HG03378 (cell line): ENCODE measurements at regions not wholly inside any gene's neighbourhood (a gene's known extent, or its start where the extent isn't known, plus 50 kb on each side); places are given as distances from the start of the nearest gene placed in this dataset.

Source experiments
- ATAC-seq: cut with Tn5 transposase; IDR thresholded peaks from one replicate; pipeline ENCODE4 v1.9.1; 2021; ENCODE audit warnings: mild to moderate bottlenecking, moderate library complexity; ENCODE audit not compliant: unreplicated experiment

DNA sequence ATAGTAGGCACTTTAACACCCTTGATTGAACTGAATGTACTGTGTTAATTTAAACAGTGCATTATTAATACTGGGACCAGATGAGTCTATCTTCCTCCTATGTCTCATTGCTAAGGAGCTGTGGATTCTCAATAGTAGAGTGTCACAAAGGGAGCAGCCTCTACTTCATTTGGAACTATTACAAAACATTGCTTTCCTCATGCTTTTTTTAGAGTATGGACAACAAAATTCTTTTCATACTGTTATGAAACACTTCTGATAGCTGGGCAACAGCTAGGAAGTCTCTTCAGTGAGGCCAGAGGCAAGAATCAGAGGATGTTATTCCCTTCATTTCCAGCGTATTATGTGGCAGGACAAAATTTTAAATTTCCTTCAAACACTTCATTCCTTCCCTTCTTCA is 160.8 kb downstream of the FBXO8 start:
- ATAC-seq = no peak

GRCh38 chr4:174120446-174121295 is 162.8 kb downstream of the FBXO8 start:
- ATAC-seq = peak; percentile 70

DNA sequence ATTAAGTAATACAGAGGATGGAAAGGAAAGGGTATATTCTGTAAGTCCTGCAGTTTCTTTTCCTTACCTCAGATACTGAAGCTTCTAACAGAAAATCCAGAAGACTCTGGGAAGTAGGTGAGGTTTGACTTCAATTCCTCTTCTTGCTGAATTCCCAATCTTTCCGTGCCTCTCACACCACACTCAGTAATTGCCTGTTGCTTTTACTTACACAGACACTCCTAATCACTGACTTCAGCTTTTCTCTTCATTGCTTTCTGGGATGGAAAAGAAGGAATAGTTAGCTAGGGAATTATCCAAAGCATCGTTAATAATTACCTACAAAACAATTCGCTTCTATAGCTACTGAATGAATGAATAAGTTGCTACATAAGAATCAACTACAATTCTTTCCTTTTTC is 163.6 kb downstream of the FBXO8 start:
- ATAC-seq = no peak

GRCh38 chr4:174119051-174119450 is 164.4 kb downstream of the FBXO8 start:
- ATAC-seq = no peak

- no peak for ATAC-seq
Observed at GRCh38 chr4:174118171-174118570, 165.3 kb downstream of the FBXO8 start.

- ATAC-seq = no peak
Observed at GRCh38 chr4:174117445-174117844, 166.0 kb downstream of the FBXO8 start.

GRCh38 chr4:174116021-174116420 is 167.4 kb downstream of the FBXO8 start:
- no peak for ATAC-seq

DNA sequence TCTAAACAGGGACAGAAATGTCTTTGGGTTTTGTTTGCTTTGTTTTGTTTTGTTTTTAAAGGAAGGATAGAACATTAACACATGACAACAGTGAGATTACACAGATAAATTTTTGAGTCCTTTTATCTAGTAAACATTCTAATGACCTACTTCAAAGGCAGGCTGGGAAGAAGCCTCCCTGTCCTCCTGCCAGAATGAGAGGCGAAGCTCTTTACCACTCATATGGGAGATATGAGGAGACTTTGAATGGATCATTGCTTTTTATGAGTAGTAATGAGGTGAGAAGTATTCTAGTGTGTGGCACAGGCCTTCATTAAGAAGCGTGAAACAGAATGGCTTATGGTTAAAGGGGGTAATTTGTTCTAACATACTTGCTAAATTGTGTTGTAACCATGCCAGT is 172.0 kb downstream of the FBXO8 start:
- ATAC-seq = no peak

DNA sequence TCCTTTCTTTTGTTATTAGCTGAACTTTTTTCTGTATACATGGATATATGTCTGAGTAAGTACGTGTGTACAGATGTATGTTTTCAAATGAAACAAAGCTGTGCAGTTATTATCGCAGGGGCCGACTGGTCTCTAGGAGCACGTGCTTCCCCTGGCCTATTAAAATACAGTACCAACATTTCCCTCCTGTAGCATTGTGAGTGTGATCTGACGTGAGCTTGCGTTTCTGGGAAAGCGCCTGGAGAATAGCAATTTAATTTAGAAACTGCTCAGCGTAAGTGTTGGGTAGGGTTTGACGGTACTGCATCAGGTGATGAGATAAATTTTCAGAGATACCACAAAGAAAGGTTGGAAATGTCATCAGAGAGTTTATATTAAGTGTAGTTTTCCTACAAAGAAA is 173.3 kb downstream of the FBXO8 start:
- ATAC-seq = no peak

GRCh38 chr4:174107746-174108354 is 175.6 kb downstream of the FBXO8 start:
- no peak for ATAC-seq

GRCh38 chr4:174105202-174105601 is 178.3 kb downstream of the FBXO8 start:
- no peak for ATAC-seq

GRCh38 chr4:174100910-174101309 is 182.6 kb downstream of the FBXO8 start:
- no peak for ATAC-seq

DNA sequence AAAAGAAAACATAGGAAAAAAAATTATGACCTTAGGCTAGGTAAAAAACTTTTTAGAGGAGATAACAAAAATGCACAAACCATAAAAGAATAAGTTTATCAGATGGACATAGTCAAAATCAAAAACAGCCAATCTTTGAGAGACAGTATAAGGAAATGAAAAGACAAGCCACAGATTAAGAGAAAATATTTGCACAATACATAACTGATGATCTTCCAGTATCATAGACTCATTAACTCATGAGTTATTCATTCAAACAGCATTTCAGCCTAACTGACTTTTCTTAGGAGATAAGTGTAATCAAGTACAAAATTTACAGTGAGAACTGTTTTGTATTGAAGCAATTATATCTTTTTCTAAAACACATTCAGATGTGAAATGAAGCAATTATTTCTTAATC is 183.8 kb downstream of the FBXO8 start:
- no peak for ATAC-seq

GRCh38 chr4:174096999-174097398 is 186.5 kb downstream of the FBXO8 start:
- no peak for ATAC-seq

GRCh38 chr4:174096456-174096855 is 187.0 kb downstream of the FBXO8 start:
- ATAC-seq = no peak

DNA sequence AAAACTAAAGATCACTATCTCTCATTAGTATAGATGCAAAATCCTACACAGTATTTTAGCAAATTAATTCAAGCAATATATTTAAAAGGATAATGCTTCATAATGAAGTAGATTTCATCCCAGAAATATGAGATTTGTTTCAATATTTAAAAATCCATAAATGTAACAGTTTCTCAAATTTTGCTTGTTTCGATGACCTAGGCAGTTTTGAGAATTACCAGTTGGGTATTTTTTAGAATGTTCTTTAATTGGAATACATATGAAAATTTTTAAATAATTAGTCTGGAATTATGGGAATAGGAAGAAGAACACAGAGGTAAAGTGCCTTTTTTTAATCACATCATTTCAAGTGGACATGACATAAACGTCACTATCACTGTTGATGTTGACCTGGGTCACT is 192.3 kb downstream of the FBXO8 start:
- ATAC-seq = no peak

DNA sequence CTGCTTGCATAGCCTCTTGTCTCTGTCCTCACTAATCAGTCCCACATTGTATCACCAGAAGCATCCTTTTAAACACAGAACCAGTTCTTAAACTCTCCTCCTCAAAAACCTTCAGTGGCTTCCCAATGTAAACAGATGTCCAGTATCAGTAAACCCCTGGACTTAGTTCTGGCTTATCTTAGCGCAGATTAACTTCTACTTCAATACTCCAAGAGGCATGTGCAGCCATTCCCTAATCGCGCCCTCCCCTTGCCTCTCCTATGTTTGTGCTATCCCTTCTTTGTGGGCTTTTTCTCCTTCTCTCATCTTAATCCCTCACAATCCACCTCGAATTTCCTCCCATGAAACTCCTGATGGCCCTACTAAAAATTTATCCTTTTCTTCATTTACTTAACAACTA is 193.8 kb downstream of the FBXO8 start:
- ATAC-seq = no peak

DNA sequence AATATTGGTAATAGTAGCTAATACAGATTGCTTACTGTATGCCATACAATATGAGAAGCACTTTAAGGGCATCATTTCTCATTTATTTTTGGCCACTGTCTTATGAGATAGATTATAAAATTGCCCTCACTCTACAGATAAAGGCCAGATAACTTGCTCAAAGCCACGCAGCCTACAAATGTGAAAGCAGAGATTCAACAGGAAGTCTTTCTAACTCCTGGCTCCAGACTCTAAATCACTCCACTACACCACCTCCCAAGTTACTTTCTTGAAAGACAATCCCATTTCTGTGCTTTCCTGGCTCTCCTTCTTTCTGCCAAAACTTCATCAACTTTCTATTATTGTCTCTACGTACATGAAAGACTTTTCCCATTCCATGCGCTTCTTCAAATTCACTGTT is 194.7 kb downstream of the FBXO8 start:
- no peak for ATAC-seq

GRCh38 chr4:174086829-174087799 is 196.4 kb downstream of the FBXO8 start:
- ATAC-seq = no peak

GRCh38 chr4:174084981-174085380 is 198.5 kb downstream of the FBXO8 start:
- ATAC-seq = no peak

DNA sequence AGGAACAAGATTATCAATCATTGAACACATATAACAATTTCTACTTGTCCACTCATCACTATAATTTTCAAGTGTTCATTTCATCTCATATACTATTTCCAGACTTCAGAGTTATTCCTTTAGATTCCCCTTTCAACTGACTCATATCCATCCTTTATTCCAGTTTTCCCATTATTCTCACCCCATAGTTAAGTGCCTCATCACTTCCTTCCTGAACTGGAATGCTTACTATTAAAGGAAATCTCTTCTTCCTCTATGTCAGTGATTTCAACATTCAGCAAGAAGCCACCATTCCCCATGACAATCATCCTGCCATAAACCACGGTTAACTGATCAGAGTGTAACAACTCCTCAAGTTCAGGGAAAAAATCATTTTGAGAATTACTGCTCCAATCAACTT is 198.9 kb downstream of the FBXO8 start:
- ATAC-seq = no peak
